Astrocyte of the cerebellum (primary cell): ENCODE measurements at regions not wholly inside any gene's neighbourhood (a gene's known extent, or its start where the extent isn't known, plus 50 kb on each side); places are given as distances from the start of the nearest gene placed in this dataset.

Experiments
- DNase-seq: peaks from one replicate; pipeline ENCODE4 v3.0.0-alpha.2; 2011; ENCODE audit warnings: low read depth
- H3K4me3 ChIP-seq: 2 replicates; pipeline ENCODE4 v1.5.1; 2011; ENCODE audit warnings: mild to moderate bottlenecking, low read depth, low read length, moderate library complexity
- CTCF ChIP-seq: IDR thresholded peaks from 2 replicates; pipeline ENCODE4 v1.5.1; 2012; ENCODE audit warnings: low read length, low read depth, moderate library complexity, mild to moderate bottlenecking; ENCODE audit errors: missing control alignments
- in situ Hi-C: cut with HindIII; loops from 2 replicates; pipeline ENCODE4 v1.10.0; 2017; ENCODE audit warnings: low sequenced_read_pairs

DNA sequence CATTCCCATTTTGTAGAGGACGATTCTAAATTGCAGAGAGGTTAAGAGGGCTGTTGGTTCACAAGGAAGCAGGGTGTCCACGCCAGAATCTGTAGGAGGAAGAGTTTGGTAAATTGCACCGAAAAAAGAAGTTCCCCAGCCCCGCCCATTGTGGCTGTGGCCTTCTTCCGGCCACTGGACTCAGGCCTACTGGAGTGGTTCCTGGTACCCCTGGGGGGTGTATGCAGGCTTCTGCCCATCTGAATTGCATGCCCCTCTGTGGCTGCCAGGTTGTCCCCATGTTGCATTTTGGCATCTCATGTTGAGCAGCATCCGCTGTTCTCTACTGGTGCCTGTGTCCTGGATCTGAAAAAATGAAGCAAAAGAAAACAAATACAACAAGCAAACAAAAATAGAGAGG lies 234.2 kb downstream of the WDR11 start:
- TF ChIP-seq CTCF: no peak
- H3K4me3 ChIP-seq: no peak overlapping the region
- in situ Hi-C loops: no loop called here
- no peak for DNase-seq

DNA sequence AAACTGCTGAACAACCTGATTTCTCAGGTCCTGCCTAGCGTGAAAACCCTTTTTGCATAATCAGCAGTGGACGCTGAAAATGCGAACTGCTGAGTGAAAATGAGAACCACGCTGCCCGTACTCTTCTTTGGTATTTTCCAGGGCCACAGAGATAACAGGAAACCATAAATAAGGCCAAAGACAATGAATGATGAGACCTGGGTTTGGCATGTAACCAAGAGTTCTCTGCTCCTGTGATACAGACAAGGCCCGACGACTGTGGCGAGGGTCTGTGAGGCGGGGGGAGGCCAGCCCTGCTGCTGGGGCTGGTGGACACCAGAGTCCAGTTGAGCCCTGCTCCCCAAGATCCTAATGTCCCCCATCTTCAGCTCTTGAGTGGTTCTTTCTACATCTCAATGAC lies 236.0 kb downstream of the WDR11 start:
- in situ Hi-C loops: no loop called here
- DNase-seq: no peak
- no peak for TF ChIP-seq CTCF
- no peak overlapping the region for H3K4me3 ChIP-seq

DNA sequence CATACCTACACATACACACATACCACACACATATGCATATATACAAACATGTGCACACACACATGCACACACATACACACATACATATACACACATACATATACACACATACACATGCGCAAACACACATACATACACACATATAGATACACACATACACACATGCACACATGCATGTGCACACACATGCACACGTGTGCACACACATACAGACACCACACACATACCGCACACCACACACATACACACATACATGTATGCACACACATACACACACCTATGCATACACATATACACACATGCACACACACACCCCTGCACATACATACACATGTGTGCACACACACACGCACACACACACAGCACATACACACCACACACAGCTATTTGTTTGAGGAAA lies 236.5 kb downstream of the WDR11 start:
- in situ Hi-C loops: no loop called here
- no peak overlapping the region for H3K4me3 ChIP-seq
- no peak for DNase-seq
- TF ChIP-seq CTCF: no peak

- in situ Hi-C loops: no loop called here
- DNase-seq: no peak
- H3K4me3 ChIP-seq: no peak overlapping the region
Observed at GRCh38 chr10:121088524-121088923, 237.4 kb downstream of the WDR11 start.

GRCh38 chr10:121089434-121089833 lies 238.3 kb downstream of the WDR11 start:
- no peak overlapping the region for H3K4me3 ChIP-seq
- TF ChIP-seq CTCF: no peak
- in situ Hi-C loops: no loop called here
- no peak for DNase-seq

More at GRCh38 chr10:121088524-121088923, 237.4 kb downstream of the WDR11 start:
- TF ChIP-seq CTCF: peak; percentile 47

DNA sequence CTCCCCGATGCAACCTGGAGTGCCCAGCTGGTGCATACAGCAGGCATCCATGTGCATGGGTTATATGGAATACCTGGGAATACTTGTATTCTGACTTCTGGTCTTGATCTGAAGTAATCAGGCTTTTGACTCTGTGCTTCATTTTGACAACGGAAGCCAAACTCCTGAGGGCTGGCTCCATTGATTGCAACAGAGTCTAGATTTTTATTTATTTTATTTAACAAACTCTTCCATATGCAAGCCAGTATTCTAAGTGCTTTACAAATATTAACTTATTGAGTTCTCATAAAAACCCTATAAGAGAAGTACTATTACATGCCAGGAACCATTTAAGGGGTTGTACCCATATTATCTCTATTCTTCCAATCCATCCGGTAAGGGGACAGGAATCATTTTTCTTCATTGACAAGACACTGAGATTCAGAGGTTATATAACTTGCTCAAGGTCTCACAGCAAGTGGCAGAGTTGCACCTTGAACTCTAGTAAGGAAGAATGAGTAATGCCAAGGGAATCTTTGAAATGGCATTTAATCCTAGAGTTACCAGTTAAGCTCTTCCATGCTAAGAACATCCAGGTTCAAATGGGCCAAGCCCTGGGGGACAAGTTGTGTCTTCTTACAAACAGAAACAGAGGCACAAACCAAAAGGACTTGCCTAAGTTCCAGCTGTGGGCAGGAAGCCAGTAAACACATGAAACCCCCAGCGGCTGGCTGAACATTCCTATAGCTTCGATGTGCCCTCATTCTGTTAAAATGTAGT lies 241.0 kb downstream of the WDR11 start:
- no peak for TF ChIP-seq CTCF
- in situ Hi-C loops: no loop called here
- DNase-seq: peak; percentile 36
- no peak overlapping the region for H3K4me3 ChIP-seq
